GM18499 (cell line): ENCODE measurements at regions not wholly inside any gene's neighbourhood (a gene's known extent, or its start where the extent isn't known, plus 50 kb on each side); places are given as distances from the start of the nearest gene placed in this dataset.
A peak's percentile ranks its signal among the peaks of the same experiment; 100 is the strongest.
"Not testable (repeated sequence)": the region's sequence is repeated elsewhere in the genome, so short reads cannot be mapped to it uniquely, and the experiment has no call there.

ENCODE experiments used
- ATAC-seq: cut with Tn5 transposase; IDR thresholded peaks from one replicate; pipeline ENCODE4 v1.9.1; 2021; ENCODE audit warnings: moderate number of reproducible peaks; ENCODE audit not compliant: insufficient read depth, unreplicated experiment

DNA sequence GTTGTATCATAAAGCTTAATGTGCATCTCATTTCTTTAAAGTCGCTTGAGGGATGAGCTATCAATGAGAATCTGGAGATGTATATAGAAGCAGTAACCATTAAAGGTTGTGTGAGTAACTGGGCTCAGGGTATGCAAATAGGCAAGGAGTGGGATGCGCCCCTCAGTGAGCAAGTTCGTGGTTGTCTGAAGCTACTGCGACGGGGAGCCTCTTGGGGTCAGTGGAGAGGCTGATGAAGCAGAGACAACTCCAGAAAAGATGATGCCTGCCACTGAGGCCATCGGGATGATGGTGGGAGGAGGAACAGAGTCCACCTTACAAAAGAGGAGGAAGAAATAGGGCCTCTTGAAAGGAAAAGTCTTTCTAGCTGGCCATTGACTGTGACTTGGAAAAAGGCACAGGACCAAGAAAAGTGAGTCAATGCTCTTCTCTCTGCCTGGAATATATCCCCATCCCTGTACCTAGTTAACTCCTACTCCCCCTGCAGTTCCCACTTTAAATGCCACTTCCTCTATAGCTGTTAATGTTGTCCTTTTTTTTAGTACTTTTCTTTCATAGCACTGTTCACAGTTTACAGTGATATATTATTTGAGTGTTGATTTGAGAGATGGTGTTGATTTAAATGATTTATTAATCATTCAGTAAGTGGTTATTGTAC is 51.4 kb upstream of the LSM6 start:
- ATAC-seq, result peak; percentile 63

DNA sequence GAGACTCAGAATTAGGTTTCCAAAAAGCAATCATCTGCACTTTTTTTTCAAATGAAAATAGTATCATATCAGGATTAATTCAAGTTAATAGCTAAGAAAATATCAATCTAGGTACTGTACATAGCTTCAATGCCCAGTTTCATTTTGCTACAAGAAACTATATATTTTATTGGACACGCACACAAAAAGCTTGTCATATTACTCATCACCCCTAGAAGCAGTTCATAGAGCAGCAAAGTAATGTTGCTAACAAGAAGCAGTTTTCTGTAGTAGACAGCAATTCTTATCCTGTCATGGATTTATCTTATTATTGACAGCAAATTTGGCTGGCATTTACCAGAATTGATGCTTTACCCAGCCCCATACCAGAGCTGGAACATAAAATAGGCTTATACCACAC is 52.3 kb upstream of the LSM6 start:
- no peak for ATAC-seq

DNA sequence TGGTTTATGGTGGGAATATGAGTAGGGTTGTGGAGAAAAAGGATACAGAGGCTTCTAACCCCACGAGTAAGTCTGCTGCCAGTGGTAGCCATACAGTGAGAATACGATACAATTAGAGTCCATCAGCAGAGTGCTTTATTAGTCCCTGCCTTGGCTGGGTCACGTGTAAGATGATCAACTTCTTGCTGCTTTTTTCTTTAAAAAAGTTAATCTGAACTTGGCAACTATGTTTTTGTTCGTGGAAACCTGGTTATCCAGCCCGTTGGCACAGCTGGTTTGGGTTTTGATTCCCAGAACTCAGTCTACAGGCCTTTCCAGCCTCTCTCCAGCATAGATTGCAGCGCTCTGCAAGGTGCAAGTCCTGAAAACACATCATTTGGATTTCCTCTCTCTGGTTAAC is 53.1 kb upstream of the LSM6 start:
- ATAC-seq, result no peak

DNA sequence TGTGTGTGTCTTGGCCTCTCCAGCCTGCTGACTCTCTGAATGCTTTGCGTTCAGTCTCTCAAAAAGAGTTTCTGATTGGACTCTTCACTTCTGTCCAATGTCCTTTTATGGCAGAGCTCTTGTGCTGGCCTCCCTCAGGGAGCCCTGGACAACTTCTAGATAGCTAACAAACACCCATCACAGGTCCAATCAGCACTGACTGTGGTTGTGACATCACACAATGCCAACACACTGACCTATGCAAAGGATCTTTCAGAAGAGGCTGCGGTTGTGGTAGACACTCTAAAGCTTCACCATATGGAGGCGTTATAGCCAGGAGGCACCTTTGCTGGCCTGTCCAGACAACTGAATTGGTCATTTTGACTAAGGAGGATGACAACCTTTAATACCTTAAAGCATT is 53.8 kb upstream of the LSM6 start:
- ATAC-seq, result no peak

DNA sequence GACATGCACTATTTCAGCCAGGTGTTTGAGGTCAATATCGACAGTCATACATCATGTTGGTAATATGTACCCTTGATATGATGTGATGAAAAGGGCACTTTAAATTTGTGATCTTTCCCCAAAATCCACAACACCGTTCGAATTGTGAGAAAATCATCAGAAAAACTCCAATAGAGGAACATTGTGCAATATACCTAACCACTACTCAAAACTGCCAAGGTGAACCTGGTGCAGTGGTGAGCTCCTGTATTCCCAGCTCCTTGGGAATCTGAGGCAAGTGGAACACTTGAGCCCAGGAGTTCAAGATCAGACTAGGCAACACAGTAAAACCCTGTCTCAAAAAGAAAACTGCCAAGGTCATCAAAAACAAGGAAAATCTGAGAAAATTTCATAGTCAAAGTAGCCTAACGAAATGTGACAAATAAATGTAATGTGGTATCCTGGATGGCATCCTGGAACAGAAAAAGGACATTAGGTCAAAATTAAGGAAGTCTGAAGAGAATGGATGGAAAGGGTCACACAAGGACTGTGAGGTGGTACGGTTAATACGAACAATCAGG is 55.6 kb upstream of the LSM6 start:
- no peak for ATAC-seq

DNA sequence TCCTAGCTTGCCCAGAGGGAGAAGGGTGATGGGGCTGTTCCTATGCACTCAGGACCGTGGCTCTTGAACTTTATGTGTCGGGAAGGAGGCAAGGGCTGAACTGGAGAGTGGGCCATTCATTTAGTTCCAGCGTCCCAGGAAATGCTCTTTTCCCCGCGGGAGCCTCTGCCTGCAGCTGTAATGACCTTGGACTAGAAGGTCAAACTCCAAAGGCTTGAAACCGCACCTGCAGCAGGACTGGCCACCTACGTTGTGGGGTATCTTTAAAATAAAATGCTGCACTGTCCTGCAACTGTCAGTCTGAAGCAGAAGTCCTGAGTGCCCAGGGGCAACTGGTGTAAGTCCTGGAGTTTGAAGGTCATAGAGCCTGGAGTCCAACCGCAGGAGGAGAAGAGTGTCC is 61.5 kb upstream of the LSM6 start:
- ATAC-seq, result no peak

DNA sequence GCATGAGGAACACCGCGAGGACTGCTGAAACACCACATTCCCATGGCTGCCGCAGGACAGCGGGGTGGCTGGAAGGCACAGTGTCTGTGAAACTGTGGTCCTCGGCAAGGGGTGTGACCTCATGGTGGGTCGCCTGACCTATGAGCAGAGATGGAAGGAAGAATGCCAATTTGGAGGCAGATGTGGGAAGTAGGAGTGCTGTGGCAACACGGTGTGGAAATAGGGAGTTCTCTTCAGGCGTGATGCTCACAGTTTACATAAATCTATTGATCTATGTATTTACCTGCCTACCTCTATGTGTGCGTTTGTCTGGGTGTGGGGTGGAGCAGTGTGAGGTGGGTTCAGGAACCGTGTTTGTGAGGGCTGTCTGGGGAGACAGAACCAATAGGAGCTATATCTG is 62.3 kb upstream of the LSM6 start:
- no peak for ATAC-seq

DNA sequence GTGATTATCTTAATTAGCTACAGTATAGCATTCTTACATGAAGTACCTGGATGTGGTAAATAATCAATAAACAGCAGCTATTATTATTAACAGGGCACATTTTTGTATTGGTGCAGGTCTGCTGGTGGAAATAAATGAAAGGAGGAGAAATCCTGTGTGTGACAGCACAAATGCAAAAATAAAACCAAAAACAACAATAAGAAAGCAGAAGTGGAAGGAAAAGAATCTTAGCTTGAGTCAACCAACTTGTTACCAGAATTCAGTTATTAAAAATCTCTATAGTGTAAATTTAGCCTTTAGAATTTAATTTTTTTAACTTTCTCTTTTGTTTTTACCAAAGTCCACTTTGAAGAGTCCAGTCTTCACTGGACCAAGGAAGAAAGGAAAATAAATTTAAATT is 63.1 kb upstream of the LSM6 start:
- ATAC-seq, result peak; percentile 50

DNA sequence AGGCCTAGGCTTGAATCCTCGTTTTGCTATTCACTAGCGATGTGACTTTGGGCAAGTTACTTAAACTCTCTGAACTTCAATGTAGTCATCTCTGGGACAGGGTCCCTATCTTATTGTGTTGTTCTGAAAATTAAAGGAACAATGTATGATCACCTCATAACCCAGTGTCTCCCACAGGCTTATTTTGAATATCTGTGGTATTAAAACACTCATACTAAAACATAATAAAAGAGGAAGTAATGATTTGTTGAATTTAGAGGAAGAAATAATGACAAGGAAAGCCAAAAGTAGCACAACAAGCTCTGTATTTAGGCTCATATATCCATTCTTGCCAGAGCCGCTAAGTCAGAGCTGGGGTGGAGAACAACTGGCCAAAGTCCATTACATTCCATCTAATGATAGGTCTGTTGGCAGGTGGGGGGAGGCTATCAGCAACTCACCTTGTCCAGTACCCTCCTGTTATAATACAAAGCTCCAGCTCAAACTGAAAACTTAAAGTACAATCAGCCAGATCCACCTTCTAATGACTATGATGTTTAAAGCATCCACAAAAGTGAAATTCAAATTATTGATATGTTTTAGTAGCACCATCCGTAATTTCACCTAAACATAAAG is 64.5 kb upstream of the LSM6 start:
- no peak for ATAC-seq

DNA sequence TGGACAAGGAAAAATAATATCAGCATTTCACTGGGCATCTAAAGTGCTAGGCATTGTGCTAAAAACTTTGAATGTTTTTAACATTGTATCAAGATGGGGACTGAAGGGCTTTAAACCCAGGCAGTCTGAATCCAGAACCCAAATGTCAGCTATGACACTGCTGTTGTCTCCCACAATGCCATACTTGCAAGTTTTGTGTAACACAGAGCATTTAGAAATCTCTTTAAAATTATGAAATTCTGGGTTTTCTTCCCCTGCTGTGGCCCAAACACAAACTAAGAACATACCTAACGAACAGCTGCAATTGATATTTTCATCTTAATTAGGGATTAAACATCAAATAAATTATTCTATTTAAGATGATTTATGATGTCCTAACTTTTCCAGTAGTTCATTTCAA is 66.8 kb upstream of the LSM6 start:
- ATAC-seq, result no peak

DNA sequence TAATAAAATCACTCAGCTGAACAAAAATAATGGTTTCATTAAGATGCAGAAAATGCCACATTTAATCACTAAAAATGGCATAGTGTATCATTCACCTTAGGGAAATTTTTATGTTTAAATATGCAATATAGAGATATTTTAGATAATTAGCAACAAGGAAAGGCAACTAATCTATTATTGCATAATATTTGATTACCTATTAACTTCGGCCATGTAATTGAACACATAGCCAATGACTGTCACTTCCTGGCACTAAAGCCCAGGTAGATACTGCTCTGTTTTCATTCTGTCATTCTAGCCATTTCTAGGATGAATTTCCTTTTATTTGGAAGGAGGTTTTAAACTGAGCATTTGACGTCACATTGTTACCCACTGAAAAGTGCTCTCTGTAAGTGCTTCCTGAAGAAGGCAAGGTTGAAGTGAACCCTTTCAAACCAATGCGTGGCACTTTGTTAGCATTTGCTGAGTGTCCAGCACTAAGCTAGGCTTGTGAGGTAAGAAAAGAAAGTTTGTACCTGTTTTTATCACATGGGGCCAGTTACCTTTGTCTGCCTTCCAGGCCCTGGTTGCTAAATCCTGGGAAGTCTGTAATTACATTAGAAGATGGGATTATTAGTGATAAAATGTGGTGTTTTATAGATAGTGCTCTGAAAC is 67.8 kb upstream of the LSM6 start:
- no peak for ATAC-seq

DNA sequence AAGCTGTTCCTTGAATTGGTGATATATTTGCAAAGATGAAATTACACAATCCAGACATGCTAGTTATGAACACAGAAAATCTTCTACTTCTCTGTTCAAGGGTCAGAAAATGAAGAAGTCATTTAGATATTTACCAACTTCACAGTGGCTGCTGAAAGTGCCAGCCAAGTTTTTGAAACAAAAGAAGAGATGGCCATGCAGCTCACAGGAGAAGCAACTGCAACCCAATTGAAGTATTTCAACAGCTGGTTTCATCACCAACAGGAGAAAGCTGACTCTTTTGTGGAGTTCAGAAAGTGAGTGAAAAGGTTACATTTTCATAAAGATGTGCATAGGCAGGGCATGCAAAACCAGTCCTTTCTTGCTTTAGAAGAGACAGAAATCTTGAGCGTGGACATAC is 70.1 kb upstream of the LSM6 start:
- ATAC-seq, result no peak

DNA sequence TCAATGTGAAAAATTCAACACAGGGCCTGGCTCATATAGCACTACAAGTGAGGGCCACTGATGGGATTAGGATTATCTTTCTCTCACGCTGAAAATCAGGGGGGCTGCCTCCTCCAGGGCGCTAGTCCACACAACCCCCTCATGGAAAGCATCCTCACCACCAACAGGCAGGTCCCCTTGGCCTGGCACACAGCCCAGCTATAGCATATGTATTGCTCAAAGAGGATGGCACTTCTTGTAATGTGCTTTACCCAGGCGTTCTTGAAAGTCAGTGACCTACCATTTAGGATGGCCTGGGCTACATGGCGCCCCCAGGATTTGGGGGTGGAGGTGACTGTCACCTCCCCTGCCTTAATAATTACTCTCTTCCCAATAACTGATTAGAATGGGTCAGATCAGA is 71.0 kb upstream of the LSM6 start:
- ATAC-seq, result no peak

DNA sequence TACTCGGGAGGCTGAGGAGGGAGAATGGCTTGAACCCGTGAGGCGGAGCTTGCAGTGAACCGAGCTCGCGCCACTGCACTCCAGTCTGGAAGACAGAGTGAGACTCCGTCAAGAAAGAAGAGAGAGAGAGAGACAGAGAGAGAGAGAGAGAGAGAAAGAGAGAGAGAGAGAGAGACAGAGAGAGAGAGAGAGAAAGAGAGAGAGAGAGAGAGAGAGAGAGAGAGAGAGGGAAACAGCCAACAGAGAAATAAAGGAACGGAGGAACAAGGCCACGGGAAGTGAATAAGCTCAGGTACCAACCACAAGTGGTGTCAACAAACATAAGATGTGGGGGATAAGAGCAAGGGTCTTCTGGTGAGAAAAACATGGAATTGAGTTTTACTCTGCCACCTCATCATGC is 71.5 kb upstream of the LSM6 start:
- not testable (repeated sequence) for ATAC-seq

DNA sequence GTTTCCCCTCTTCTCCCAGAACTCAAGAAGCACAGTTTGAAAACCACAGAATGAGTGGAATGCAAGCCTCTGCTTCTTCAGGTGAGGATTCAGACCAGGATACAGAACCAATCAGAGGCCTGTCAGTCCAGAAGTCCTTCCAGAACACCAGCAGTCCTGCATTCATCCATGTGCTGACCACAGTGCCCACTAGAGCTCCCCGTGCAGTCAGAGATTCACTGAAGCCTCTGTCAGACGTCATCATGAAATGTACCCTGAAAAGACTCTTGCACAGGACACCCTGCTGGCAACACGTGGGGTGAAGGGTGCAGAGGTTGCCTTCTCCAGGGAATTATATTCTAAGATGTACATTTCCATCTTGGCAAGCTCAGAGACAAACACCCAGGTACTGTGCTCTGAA is 75.9 kb upstream of the LSM6 start:
- ATAC-seq, result no peak

DNA sequence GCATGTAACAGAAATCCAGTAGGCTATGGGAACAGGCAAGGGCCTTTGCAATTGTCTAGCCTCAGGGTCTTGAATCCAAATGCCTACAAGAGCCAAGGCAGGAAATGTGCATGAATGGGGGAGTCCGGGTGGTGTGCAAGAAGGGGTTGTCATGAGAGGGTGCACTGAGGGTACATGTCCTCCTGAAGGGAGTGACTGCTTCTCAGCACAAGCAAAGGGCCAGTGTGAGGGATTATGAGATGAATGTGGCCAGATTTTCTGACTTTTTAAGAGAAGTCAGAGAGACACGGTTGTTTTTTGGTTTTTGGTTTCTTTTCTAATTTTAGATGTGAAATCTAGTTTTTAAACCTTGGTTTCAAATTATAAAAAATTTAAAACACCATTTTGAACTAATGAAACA is 76.5 kb upstream of the LSM6 start:
- peak; percentile 48 for ATAC-seq

DNA sequence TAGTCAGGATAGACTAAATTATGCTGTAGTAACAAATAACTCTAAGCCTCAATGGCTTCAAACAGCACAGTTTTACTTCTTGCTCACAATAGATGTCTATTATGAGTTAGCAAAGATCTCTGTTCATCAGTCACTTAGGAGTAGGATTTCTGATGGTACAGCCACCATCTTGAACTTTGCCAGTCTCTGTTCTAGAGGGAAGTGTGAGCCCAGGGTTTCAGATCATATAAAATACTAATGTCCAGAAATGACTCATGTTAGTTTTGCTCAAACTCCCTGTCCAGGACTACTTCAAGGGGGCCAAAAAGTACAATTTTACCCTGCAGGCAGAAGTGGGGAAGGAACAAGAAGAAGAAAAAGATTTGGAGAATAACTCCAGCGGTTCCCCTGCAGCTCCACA is 77.1 kb upstream of the LSM6 start:
- ATAC-seq, result peak; percentile 59

DNA sequence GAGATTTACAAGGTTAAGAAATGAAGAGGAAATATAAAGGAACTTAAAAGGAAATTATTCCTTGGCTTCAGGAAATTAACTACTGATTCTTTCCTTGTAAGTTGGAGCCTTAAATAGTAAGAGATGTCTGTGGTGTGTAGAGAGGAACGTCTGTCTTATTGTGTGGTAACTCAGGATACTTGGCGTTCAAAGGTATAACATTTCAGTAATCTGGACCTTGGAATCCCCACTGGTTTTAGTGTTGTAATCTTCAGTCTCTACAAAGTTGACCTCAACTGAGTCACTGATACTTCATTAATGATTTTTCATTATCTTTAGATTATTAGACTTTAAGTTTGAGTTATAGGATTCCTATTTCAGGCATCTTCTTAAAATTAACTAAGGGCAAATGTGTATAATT is 79.1 kb upstream of the LSM6 start:
- no peak for ATAC-seq

DNA sequence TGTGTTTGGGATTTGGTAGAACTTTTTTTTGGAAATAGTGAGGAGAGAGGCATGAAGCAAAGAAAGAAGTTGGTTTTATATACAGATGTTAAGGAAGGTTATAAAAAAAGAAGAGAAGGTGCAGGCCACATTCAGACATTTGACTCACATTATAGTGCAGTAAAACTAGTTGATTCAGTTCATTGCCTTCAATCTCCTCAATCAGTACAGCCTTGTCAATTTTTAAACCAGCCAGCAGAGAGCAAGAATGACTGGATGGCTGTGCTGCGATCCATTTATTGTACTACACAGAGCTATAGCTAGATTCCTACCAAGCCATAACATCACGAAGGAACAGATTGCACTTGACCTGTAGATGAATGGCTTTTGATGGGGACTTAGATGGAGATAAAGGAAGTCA is 79.7 kb upstream of the LSM6 start:
- ATAC-seq, result no peak

DNA sequence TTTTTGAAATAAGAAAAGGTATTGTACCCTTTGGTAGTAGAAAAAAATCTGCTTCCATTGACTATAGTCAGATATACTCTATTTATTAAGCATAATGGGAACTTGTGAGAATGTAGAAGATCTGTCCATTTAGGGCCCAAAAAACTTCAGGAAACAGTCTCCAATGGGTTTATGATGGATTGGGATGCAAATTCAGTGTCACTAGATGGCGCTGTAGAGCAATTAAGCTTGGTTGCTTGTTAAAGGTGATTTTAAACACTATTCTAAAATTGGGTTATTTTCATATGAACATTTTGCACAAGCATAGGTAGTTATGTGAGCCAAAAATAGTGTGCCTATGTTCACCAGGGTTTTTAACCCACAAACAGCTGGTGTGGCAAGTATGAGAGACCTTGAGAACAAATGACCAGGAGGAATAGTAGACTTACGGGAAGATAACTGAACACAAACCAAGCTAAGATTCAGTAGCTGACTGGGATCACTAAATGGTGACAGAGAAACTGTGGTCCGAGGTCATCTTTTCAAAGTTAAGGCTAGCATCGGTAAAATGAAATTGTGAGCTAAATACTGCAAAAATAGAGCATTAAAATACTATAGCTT is 80.3 kb upstream of the LSM6 start:
- ATAC-seq, result no peak

DNA sequence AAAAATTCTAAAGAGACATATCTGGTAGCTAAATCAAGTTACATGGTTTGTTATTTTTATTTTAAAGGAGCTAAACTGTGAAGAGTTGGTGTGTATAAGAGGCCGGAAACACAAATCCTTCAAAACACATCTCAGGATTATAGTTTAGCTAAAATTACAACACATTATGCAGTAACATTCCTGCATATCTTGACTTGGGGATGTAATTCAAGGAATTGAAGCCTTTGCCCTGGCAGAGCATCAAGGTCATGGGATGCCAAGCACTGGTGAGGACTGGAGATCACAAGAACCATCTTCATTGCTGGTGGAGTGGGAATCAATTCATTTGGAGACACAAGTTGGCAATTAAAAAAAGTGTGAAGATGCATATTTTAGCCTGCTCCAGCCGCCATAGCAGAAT is 86.8 kb upstream of the LSM6 start:
- no peak for ATAC-seq
